ENCODE measurements at regions not wholly inside any gene's neighbourhood (a gene's known extent, or its start where the extent isn't known, plus 50 kb on each side); places are given as distances from the start of the nearest gene placed in this dataset.

GRCh38 chr4:96952610-96953009, 1112.7 kb downstream of the PDHA2 start:
- Histone ChIP-seq H4K91ac (ENCODE audit: low read depth, low read length) (no peak overlapping the region), H4K8ac (ENCODE audit: low read depth, low read length) (no peak overlapping the region), H4K12ac (ENCODE audit: low read depth, low read length) (no peak overlapping the region), H3K9ac (ENCODE audit: low read length) (no peak overlapping the region), H3K4me1 (ENCODE audit: control insufficient read depth in 1 of 2, insufficient read depth in 2 of 2, low read length in 2 of 2) (no peaks in the 10 kb centered on the region), H3K4ac (ENCODE audit: low read depth, low read length) (no peak overlapping the region), H3K4me2 (ENCODE audit: low read length) (no peak overlapping the region), H2AFZ (ENCODE audit: insufficient read depth, low read length, poor library complexity) (no peak overlapping the region), H3K9me3 (ENCODE audit: insufficient read depth, low read depth, low read length) (no peaks in the 10 kb centered on the region), H2AK5ac (ENCODE audit: low read length) (no peak overlapping the region), H2BK120ac (ENCODE audit: insufficient read depth, low read length, poor library complexity) (no peak overlapping the region), H3K79me1 (ENCODE audit: low read length) (no peaks in the 10 kb centered on the region), H3K14ac (ENCODE audit: low read length) (no peak overlapping the region), H2BK12ac (ENCODE audit: low read length) (no peak overlapping the region), H3K18ac (ENCODE audit: low read length) (no peak overlapping the region), H3K36me3 (ENCODE audit: control insufficient read depth in 1 of 2, insufficient read depth in 2 of 2, low read length in 2 of 2) (no peaks in the 10 kb centered on the region), H3K23ac (ENCODE audit: low read length) (no peak overlapping the region), H3K27ac (ENCODE audit: low read depth, low read length) (no peak overlapping the region), H3K79me2 (ENCODE audit: control insufficient read depth, insufficient read depth, low read length, poor library complexity) (no peaks in the 10 kb centered on the region), H3K27me3 (ENCODE audit: insufficient read depth, low read length) (no peaks in the 10 kb centered on the region), H3K4me3 (ENCODE audit: low read depth, low read length) (no peak overlapping the region), H2BK5ac (ENCODE audit: low read depth, low read length, poor library complexity) (no peak overlapping the region)
- WGBS (ENCODE audit: extremely low coverage, insufficient coverage, insufficient read length): no CpG with 5 or more reads among the region's 1 CpG
- DNase-seq: no peak

DNA sequence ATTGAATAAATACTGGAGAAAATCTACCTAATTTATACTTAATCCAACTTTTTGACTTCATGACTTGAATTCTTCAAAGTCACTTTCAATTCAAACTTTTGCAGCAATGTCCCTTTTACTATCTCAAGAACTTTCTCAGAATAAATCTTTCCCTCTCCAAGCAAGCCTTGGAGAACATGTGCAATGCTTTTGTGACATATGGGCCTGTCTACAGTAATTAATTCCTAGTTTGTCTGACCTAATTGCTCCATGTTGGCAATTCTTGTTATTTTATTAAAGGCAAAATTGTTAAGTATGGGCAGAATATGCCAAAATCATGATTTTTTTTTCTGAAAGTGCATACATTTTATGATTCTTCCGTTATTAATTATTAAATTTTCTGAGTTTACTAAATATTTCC, 1115.3 kb downstream of the PDHA2 start:
- no peak overlapping the region for H3K18ac ChIP-seq (ENCODE audit: low read length)
- no peak overlapping the region for H2AFZ ChIP-seq (ENCODE audit: insufficient read depth, low read length, poor library complexity)
- no peak overlapping the region for H4K12ac ChIP-seq (ENCODE audit: low read depth, low read length)
- no peak overlapping the region for H2BK120ac ChIP-seq (ENCODE audit: insufficient read depth, low read length, poor library complexity)
- H3K79me2 ChIP-seq (ENCODE audit: control insufficient read depth, insufficient read depth, low read length, poor library complexity): no peaks in the 10 kb centered on the region
- no peak overlapping the region for H2BK12ac ChIP-seq (ENCODE audit: low read length)
- no peak overlapping the region for H4K8ac ChIP-seq (ENCODE audit: low read depth, low read length)
- H3K27ac ChIP-seq (ENCODE audit: low read depth, low read length): no peak overlapping the region
- H3K14ac ChIP-seq (ENCODE audit: low read length): no peak overlapping the region
- H3K9me3 ChIP-seq (ENCODE audit: insufficient read depth, low read depth, low read length): no peaks in the 10 kb centered on the region
- no peak overlapping the region for H3K9ac ChIP-seq (ENCODE audit: low read length)
- no peaks in the 10 kb centered on the region for H3K27me3 ChIP-seq (ENCODE audit: insufficient read depth, low read length)
- no peaks in the 10 kb centered on the region for H3K79me1 ChIP-seq (ENCODE audit: low read length)
- no CpG with 5 or more reads among the region's 1 CpG for WGBS (ENCODE audit: extremely low coverage, insufficient coverage, insufficient read length)
- DNase-seq: no peak
- no peak overlapping the region for H3K4ac ChIP-seq (ENCODE audit: low read depth, low read length)
- no peaks in the 10 kb centered on the region for H3K4me1 ChIP-seq (ENCODE audit: control insufficient read depth in 1 of 2, insufficient read depth in 2 of 2, low read length in 2 of 2)
- H2AK5ac ChIP-seq (ENCODE audit: low read length): no peak overlapping the region
- no peak overlapping the region for H4K91ac ChIP-seq (ENCODE audit: low read depth, low read length)
- no peak overlapping the region for H3K4me3 ChIP-seq (ENCODE audit: low read depth, low read length)
- no peak overlapping the region for H3K23ac ChIP-seq (ENCODE audit: low read length)
- no peak overlapping the region for H3K4me2 ChIP-seq (ENCODE audit: low read length)
- H3K36me3 ChIP-seq (ENCODE audit: control insufficient read depth in 1 of 2, insufficient read depth in 2 of 2, low read length in 2 of 2): no peaks in the 10 kb centered on the region
- no peak overlapping the region for H2BK5ac ChIP-seq (ENCODE audit: low read depth, low read length, poor library complexity)

DNA sequence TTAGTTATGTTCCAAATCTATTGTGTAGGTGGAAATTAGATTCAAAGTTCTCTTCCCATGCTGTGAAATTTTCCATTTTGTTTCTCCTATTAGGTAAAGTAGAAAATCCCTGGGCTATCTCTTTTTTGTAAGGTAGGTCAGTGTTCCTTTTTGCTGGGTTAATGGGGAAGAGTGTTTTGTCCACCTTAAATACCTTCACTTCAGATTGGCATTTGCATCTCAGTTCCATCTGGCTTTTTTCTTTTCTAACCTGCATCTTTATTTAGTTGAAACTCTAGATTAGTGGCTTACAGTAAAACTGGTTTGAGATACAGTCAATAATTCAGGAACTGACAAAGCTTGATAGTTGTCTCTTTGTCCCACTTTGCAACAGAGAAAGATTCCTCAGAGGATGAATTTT, 1115.8 kb downstream of the PDHA2 start:
- no peak overlapping the region for H2BK5ac ChIP-seq (ENCODE audit: low read depth, low read length, poor library complexity)
- H3K4ac ChIP-seq (ENCODE audit: low read depth, low read length): no peak overlapping the region
- H3K4me2 ChIP-seq (ENCODE audit: low read length): no peak overlapping the region
- H4K91ac ChIP-seq (ENCODE audit: low read depth, low read length): no peak overlapping the region
- H3K14ac ChIP-seq (ENCODE audit: low read length): no peak overlapping the region
- H2AK5ac ChIP-seq (ENCODE audit: low read length): no peak overlapping the region
- no peaks in the 10 kb centered on the region for H3K9me3 ChIP-seq (ENCODE audit: insufficient read depth, low read depth, low read length)
- no peak overlapping the region for H3K23ac ChIP-seq (ENCODE audit: low read length)
- H3K79me1 ChIP-seq (ENCODE audit: low read length): no peaks in the 10 kb centered on the region
- H3K36me3 ChIP-seq (ENCODE audit: control insufficient read depth in 1 of 2, insufficient read depth in 2 of 2, low read length in 2 of 2): no peaks in the 10 kb centered on the region
- no peak overlapping the region for H2BK12ac ChIP-seq (ENCODE audit: low read length)
- H3K9ac ChIP-seq (ENCODE audit: low read length): no peak overlapping the region
- no peak overlapping the region for H3K18ac ChIP-seq (ENCODE audit: low read length)
- no peak overlapping the region for H2BK120ac ChIP-seq (ENCODE audit: insufficient read depth, low read length, poor library complexity)
- no peaks in the 10 kb centered on the region for H3K79me2 ChIP-seq (ENCODE audit: control insufficient read depth, insufficient read depth, low read length, poor library complexity)
- H3K27me3 ChIP-seq (ENCODE audit: insufficient read depth, low read length): no peaks in the 10 kb centered on the region
- no peak overlapping the region for H4K12ac ChIP-seq (ENCODE audit: low read depth, low read length)
- no peak overlapping the region for H2AFZ ChIP-seq (ENCODE audit: insufficient read depth, low read length, poor library complexity)
- no peak overlapping the region for H3K27ac ChIP-seq (ENCODE audit: low read depth, low read length)
- no peak overlapping the region for H4K8ac ChIP-seq (ENCODE audit: low read depth, low read length)
- no peak for DNase-seq
- H3K4me1 ChIP-seq (ENCODE audit: control insufficient read depth in 1 of 2, insufficient read depth in 2 of 2, low read length in 2 of 2): no peaks in the 10 kb centered on the region
- no peak overlapping the region for H3K4me3 ChIP-seq (ENCODE audit: low read depth, low read length)

DNA sequence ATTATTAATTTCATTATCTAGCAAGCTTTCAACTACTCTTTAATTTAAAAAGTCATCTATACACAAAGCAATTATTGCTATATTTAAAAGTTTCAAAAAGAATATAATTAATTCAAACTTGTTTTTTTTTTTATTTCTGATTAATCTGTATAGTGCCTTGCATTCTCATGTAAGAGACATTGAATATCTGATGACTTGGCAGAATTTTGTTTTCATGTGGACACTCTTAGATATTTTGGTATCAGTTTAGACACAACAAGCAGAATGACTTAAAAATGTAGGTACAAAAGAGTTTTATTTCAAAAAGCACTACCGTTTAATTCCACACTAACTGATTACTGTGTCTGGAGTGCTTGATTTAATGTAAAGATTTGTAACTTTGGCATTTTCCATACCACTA, 1129.6 kb downstream of the PDHA2 start:
- Histone ChIP-seq H3K36me3 (ENCODE audit: control insufficient read depth in 1 of 2, insufficient read depth in 2 of 2, low read length in 2 of 2) (no peaks in the 10 kb centered on the region), H3K27me3 (ENCODE audit: insufficient read depth, low read length) (no peaks in the 10 kb centered on the region), H3K23ac (ENCODE audit: low read length) (no peak overlapping the region), H3K4me3 (ENCODE audit: low read depth, low read length) (no peak overlapping the region), H3K79me1 (ENCODE audit: low read length) (no peaks in the 10 kb centered on the region), H3K9ac (ENCODE audit: low read length) (no peak overlapping the region), H3K9me3 (ENCODE audit: insufficient read depth, low read depth, low read length) (no peaks in the 10 kb centered on the region), H3K14ac (ENCODE audit: low read length) (no peak overlapping the region), H3K4me1 (ENCODE audit: control insufficient read depth in 1 of 2, insufficient read depth in 2 of 2, low read length in 2 of 2) (no peaks in the 10 kb centered on the region), H2BK120ac (ENCODE audit: insufficient read depth, low read length, poor library complexity) (no peak overlapping the region), H3K4me2 (ENCODE audit: low read length) (no peak overlapping the region), H3K18ac (ENCODE audit: low read length) (no peak overlapping the region), H4K91ac (ENCODE audit: low read depth, low read length) (no peak overlapping the region), H3K4ac (ENCODE audit: low read depth, low read length) (no peak overlapping the region), H2AK5ac (ENCODE audit: low read length) (no peak overlapping the region), H4K8ac (ENCODE audit: low read depth, low read length) (no peak overlapping the region), H4K12ac (ENCODE audit: low read depth, low read length) (no peak overlapping the region), H3K79me2 (ENCODE audit: control insufficient read depth, insufficient read depth, low read length, poor library complexity) (no peaks in the 10 kb centered on the region), H2BK5ac (ENCODE audit: low read depth, low read length, poor library complexity) (no peak overlapping the region), H3K27ac (ENCODE audit: low read depth, low read length) (no peak overlapping the region), H2BK12ac (ENCODE audit: low read length) (no peak overlapping the region), H2AFZ (ENCODE audit: insufficient read depth, low read length, poor library complexity) (no peak overlapping the region)
- WGBS (ENCODE audit: extremely low coverage, insufficient coverage, insufficient read length): no CpG with 5 or more reads among the region's 1 CpG
- DNase-seq: no peak

- Histone ChIP-seq H3K27me3 (ENCODE audit: insufficient read depth, low read length) (no peaks in the 10 kb centered on the region), H3K4me1 (ENCODE audit: control insufficient read depth in 1 of 2, insufficient read depth in 2 of 2, low read length in 2 of 2) (no peaks in the 10 kb centered on the region), H2BK12ac (ENCODE audit: low read length) (no peak overlapping the region), H3K4ac (ENCODE audit: low read depth, low read length) (no peak overlapping the region), H4K8ac (ENCODE audit: low read depth, low read length) (no peak overlapping the region), H3K4me2 (ENCODE audit: low read length) (no peak overlapping the region), H3K9ac (ENCODE audit: low read length) (no peak overlapping the region), H3K36me3 (ENCODE audit: control insufficient read depth in 1 of 2, insufficient read depth in 2 of 2, low read length in 2 of 2) (no peaks in the 10 kb centered on the region), H4K91ac (ENCODE audit: low read depth, low read length) (no peak overlapping the region), H3K9me3 (ENCODE audit: insufficient read depth, low read depth, low read length) (no peaks in the 10 kb centered on the region), H2BK120ac (ENCODE audit: insufficient read depth, low read length, poor library complexity) (no peak overlapping the region), H2AFZ (ENCODE audit: insufficient read depth, low read length, poor library complexity) (no peak overlapping the region), H2AK5ac (ENCODE audit: low read length) (no peak overlapping the region), H3K79me1 (ENCODE audit: low read length) (no peaks in the 10 kb centered on the region), H3K27ac (ENCODE audit: low read depth, low read length) (no peak overlapping the region), H3K23ac (ENCODE audit: low read length) (no peak overlapping the region), H3K14ac (ENCODE audit: low read length) (no peak overlapping the region), H3K79me2 (ENCODE audit: control insufficient read depth, insufficient read depth, low read length, poor library complexity) (no peaks in the 10 kb centered on the region), H3K4me3 (ENCODE audit: low read depth, low read length) (no peak overlapping the region), H3K18ac (ENCODE audit: low read length) (no peak overlapping the region), H4K12ac (ENCODE audit: low read depth, low read length) (no peak overlapping the region), H2BK5ac (ENCODE audit: low read depth, low read length, poor library complexity) (no peak overlapping the region)
- DNase-seq: no peak
- WGBS (ENCODE audit: extremely low coverage, insufficient coverage, insufficient read length): no CpG with 5 or more reads among the region's 4 CpGs
These were observed 1133.0 kb downstream of the PDHA2 start for GRCh38 chr4:96972920-96973319.

All from trophoblast cell (in vitro differentiated cells and primary cell).